Umbilical cord (tissue), 1 donor: ENCODE measurements at regions not wholly inside any gene's neighbourhood (a gene's known extent, or its start where the extent isn't known, plus 50 kb on each side); places are given as distances from the start of the nearest gene placed in this dataset.
"Not testable (repeated sequence)": the region's sequence is repeated elsewhere in the genome, so short reads cannot be mapped to it uniquely, and the experiment has no call there.

Source experiments
- DNase-seq: peaks from one replicate; pipeline ENCODE4 v3.0.0-alpha.2; 2015; ENCODE audit warnings: low spot score

DNA sequence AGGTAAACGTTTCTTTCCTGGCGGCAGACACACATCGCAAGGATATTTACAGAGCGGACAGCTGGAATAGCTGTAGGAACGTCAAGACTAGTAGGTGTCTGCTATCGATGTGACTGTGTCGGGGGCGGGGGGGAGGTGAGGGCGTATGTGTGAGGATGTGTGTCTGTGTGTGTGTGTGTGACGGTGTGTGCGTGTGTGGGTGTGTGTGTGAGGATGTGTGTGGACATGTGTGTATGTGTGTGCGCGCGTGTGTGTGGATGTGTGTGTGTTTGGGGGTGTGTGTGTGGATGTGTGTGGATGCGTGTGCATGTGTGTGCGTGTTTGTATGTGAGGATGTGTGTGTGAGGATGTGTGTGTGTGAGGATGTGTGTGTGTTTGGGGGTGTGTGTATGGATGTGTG is 55.4 kb downstream of the PNMA6F start:
- DNase-seq: not testable (repeated sequence)

GRCh38 chrX:153260468-153260867 is 61.1 kb downstream of the PNMA6F start:
- DNase-seq: not testable (repeated sequence)

DNA sequence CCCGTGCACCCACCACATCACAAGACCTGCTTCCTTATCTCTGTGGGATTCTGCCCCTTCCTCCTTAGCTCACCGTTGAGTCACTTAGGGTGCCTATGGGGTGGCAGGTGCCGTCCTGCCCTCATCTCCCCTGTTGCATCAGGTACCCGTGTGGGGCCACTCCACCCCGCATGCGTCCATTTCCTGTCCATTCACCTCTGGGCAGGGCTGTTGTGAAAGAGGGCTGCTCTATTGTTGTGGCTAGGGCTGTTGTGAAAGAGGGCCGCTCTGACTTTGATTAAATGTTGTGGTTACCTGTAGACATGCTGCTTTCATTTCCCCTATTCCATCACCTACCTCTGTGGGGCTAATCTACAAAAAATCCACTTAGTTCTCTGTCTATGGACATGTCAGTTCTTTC is 68.3 kb downstream of the PNMA6F start:
- not testable (repeated sequence) for DNase-seq

DNA sequence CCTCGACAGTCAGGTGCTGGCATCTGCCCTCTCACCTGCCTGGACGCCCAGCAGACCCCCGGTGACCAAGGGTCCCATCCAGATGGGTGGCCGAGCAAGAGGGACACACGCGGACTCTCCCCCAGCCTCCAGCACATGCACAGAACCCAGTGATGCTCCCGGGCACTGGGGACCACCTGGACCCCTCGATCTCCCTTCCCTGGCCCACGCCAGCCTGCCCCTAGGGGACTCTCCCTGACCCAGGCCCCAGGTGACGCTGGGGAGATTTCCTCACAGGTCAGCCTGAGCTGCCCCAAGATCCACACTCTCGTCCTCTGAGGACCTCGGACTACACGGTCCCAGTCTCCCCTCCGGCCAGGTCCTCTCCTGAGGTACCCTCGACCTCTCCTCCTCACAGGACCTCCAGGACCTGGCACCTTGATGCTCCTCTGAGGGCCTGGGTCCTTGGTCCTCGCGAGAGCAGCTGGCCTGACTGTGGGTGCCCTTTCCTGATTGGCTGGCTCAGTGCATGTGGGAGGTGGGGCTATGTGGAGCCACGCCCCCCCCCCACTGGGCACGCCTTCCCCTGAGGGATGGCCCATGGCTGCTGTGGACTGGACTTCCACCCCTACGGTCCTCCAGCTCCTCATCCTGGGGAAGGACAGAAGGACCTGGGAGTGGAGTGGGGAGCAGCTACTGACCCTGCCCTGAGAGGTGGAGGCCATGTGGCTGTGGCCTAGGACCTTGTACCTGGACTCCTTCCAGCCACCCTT is 69.0 kb downstream of the PNMA6F start:
- DNase-seq: not testable (repeated sequence)

- not testable (repeated sequence) for DNase-seq
These were observed 69.6 kb downstream of the PNMA6F start for GRCh38 chrX:153251952-153252351.

- not testable (repeated sequence) for DNase-seq
These were observed 70.8 kb downstream of the PNMA6F start for GRCh38 chrX:153250762-153251161.

GRCh38 chrX:153245288-153245731 is 66.2 kb downstream of the MAGEA1 start:
- peak; percentile 7 for DNase-seq

GRCh38 chrX:153244767-153245166 is 65.7 kb downstream of the MAGEA1 start:
- no peak for DNase-seq

DNA sequence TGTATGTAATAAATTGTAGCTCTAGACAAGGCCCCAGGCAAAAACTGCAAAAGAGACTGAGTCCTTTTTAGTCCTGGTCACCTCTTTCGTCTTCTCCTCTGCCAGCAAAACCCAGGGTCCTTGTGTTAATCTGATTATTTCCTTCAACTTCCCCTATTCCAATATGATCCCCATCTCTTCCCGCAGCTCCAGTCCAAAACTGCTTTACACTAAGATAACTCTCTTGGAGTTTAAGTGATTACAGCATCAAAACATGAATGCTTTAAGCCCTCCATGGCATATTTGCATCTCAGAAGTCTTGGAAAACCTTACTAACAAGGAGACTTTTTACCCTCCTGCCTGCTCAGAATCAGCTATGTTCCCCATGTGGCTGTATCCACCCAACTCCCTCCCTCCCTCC is 59.3 kb downstream of the MAGEA1 start:
- no peak for DNase-seq
